NCI-H187 (cell line): ENCODE measurements at regions not wholly inside any gene's neighbourhood (a gene's known extent, or its start where the extent isn't known, plus 50 kb on each side); places are given as distances from the start of the nearest gene placed in this dataset.

Experiments
- DNase-seq, 2 experiments: peaks; one replicate each; lab custom pipeline; 2025; lab: John Stamatoyannopoulos, UW

- DNase-seq: no peak
Observed at GRCh38 chr12:124395284-124395752, 100.4 kb downstream of the RFLNA start.

DNA sequence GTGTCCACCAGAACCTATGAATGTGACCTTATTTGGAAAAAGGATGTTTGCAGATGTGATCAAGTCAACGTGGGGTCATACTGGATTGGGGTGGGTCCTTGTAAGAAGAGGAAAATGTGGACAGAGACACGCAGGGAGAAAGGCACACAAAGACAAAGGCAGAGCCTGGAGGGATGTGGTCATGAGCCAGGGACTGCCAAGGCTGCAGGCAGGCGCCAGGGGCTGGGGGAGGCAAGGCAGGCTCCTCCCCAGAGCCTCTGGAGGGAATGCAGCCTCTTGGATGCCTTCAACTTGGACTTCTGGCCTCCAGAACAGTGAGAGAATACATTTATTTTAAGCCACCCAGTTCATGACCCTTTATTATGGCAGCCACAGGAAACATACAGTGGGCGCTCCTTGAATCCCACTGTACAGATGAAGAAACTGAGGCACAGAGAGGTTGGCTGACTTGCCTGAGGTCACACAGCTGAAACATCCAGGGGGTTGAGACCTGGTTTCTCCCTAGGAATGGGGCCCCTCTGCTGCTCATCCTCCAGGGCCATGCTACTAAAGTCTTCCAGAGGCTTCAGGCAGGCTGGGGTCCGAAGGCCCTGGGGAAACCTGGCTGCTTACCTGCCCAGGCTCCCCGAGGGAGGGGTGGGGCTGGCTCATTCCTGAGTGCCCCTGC lies 99.7 kb downstream of the RFLNA start:
- no peak for DNase-seq

DNA sequence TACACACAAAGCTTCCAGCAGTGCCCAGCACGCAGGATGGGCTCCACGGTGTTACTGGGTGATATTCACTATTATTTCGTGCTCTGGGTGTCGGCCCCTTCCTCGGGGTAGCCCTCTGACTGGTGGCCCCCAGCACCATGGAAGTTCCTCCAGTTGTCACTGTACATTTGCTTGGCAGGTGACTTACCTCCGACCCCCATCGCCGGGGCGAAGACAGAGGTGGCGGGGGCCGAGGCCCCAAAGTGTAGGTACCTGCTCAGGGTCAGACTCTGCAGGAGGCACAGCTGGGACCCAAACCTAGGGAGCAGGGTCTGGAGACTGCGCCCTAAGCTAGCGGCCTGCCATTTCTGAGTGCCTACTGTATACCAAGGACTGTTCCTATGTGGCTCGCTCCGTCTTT lies 98.9 kb downstream of the RFLNA start:
- no peak for DNase-seq

GRCh38 chr12:124393414-124393790 lies 98.5 kb downstream of the RFLNA start:
- no peak for DNase-seq

DNA sequence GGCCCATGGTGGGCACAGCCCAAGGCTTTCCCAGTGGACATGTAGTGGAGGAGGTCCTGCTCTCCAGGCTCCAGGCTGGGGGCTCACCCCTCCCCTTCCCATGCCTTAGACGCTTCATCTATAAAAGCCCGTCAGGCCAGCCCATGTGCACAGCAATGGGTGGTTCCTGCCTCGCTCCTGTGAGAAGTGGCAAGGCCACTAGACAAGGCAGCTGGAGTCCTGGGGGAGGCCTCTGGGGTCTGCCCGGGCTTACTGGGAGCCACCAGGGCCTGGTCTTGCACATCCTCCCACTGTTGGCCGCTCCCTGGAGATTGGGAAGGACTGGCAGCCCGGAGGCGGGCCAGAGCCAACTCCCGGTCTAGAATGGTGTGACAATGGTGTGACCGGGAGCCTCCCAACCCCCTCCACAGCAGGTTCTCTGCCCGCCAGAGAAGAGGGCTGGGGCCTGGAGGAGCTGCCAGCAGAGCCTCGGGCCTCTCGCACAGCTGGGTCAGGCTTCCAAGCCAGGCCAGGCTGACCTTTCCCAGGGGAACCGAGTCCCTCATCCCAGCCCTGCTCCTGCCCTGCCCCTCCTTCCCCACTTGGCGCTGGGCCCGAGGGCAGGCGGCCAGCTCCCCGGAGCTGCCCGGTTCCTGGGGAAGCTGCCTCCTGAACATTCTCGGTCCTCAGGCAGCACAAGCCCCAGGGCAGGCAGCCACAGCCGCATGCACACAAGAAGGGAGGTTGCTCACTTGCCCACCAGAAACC lies 97.9 kb downstream of the RFLNA start:
- no peak for DNase-seq

DNA sequence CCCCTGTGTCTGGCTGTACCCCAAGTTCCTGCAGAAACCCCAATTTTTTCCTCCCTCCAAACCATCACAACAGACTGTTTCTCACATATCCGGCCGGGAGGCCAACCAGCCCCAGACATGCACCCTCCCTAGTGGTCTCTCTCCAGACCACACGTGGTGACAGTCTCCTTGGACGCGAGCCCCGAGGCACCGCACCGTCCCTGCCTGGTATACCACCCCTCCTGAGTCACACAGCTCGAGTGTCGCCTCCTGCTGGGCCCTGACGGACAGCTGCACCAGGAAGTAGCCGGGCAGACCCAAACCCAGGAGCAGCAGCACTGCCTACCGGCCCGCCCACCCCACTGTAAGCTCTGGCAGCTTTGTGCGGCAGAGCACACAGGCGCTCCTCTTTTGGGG lies 97.4 kb downstream of the RFLNA start:
- DNase-seq: no peak

GRCh38 chr12:124391340-124392261 lies 96.7 kb downstream of the RFLNA start:
- no peak for DNase-seq

GRCh38 chr12:124390442-124391097 lies 95.7 kb downstream of the RFLNA start:
- DNase-seq: no peak

DNA sequence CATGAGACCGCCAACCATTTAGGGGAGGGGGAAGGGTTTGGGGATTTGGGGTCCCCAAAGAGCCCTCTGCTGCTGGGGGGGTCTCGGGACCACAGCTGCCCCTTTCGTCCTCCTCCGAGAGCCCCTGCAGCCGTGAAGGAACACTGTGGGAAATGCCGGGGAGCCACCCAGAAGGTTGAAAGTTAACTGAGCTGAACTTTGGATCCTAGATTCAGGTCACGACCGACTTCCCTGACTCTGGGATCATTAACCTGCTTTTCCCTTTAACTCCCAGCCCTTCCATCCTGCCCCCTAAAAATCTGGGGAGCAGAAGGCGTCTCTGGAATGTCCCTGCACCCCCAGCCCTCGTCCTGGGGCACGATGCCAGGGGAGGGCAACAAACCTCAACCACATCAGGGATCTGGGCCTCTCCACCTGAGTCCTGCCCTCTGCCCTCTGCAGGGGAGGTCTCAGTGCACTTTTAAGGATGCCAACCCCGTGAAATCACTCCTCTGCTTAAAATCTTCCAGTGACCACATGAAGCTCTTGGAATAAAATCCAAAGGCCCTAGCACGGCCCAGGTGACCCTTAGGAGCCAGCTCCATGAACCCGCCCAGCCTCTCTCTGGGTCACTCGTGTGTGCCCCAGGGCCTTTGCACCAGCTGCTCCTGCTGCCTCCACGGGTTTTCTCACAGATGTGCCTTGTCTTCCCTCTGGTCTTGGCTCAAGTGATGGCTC lies 95.0 kb downstream of the RFLNA start:
- no peak for DNase-seq

DNA sequence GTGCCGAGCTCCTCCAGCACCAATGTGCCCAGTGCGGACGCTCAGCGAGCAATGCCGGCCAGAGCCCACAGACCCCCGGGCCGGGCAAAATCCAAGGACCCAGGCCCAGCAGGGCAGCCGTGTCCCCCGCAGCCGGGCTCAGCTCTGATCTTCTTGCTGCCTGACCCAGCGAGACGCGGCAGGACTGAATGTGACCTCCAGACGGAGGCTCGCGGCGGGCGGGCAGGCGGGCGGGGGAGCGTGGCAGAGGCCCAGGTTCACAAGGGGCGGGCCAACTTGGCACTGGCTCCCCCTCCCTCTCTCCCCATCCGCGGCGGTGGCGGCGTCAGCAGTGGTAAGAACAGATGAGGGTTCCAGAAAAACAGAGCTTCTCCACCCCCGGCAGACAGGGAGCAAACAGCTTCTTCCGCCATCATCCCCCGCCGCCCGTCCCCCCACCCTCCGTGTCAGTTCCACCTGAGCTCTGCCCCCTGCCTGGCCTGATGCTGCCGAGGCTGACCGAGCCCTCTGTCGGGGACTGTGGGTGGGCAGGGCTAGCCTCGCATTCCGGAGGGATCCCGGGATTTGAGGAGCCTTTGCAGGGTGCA lies 94.3 kb downstream of the RFLNA start:
- DNase-seq: peak; percentile 53 to 72

DNA sequence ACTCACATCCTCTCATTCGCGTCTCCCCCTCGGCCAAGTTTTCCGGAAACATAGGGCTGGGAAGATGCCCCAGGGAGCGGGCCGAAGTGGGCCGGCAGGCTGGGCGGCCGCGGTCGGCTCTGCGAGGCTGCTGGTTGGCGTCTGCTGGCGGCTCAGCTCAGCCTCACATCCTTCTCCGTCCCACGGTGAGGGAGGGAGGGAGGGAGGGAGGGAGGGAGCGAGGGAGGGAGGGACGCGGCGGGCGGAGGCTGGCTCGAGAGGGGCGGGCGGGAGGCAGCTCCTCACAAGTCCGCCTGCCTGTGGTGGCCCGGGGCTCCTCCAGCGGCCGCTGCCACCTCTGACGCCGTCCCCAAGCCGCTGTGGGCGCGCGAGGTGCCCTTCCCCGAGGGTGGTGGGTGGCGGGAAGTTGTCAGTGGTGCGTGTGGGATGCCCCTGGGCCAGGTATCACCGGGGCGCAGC lies 93.8 kb downstream of the RFLNA start:
- peak; percentile 53 to 73 for DNase-seq

GRCh38 chr12:124388038-124388671 lies 93.3 kb downstream of the RFLNA start:
- DNase-seq: no peak

- no peak for DNase-seq
Observed at GRCh38 chr12:124387528-124387911, 92.6 kb downstream of the RFLNA start.

GRCh38 chr12:124386661-124387527 lies 92.0 kb downstream of the RFLNA start:
- no peak for DNase-seq

GRCh38 chr12:124386059-124386458 lies 91.2 kb downstream of the RFLNA start:
- DNase-seq: no peak

- DNase-seq: no peak
Observed at GRCh38 chr12:124385219-124385969, 90.5 kb downstream of the RFLNA start.

DNA sequence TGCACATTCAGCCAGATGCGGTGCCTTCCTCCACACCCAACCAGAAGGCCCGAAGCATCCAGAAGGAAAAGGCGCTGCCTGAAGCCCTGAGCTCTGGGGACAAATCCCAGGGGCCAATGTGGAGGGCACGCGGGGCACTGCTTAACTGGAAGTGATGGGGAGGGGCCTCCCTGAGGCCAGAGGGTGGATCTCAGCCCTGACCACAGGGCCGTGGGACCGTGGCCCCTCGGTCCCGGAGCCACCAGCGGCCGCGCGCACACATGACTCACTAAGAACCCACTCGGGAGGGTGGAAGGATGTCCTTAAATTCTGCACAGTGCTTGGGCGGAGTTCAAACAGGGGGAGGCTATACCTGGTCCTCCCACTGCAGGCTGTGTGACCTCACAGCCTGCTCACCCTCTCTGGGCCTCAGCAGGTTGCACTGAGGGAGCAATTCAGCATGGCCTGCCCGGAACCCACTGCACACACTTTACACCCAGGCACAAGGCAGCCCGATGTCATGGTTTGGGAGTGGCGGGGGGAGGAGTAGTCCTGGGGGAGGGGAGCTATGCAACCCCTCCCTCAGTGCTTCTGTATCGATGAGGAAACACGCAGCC lies 89.5 kb downstream of the RFLNA start:
- DNase-seq: no peak

DNA sequence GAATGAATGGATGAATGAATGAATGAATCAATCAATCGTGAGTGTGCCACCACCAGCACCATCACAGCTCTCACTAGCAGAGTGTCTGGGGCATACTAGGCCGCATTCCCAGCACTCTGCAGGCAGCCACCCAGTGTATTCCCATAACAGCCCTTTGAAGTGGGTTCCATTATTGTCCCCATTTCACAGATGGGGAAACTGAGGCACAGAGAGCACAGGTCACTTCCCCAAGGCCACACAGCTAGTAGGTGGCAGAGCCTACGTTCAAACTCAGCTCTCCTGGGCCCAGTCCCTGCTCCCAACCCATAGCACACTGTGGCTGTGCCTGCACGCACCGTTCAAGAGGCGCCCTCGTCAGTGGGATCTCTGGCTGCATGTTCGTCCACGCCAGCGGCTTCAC lies 88.1 kb downstream of the RFLNA start:
- no peak for DNase-seq
